Nephron progenitor cell (in vitro differentiated cells): ENCODE measurements at regions not wholly inside any gene's neighbourhood (a gene's known extent, or its start where the extent isn't known, plus 50 kb on each side); places are given as distances from the start of the nearest gene placed in this dataset.

ENCODE experiments used
- DNase-seq: peaks from one replicate; pipeline ENCODE4 v3.0.0; 2021
- H3K27ac Mint-ChIP-seq: 2 replicates; pipeline ENCODE4 v1.8.0; 2021; ENCODE audit warnings: mild to moderate bottlenecking, moderate library complexity, mixed read lengths
- H3K27me3 Mint-ChIP-seq: 2 replicates; pipeline ENCODE4 v1.8.0; 2021; ENCODE audit warnings: mild to moderate bottlenecking, low read depth, mixed read lengths; ENCODE audit not compliant: poor library complexity
- H3K36me3 Mint-ChIP-seq: 2 replicates; pipeline ENCODE4 v1.8.0; 2021; ENCODE audit warnings: low read depth, mixed read lengths
- H3K4me1 Mint-ChIP-seq: 2 replicates; pipeline ENCODE4 v1.8.0; 2021; ENCODE audit warnings: mixed read lengths
- H3K4me3 Mint-ChIP-seq: 2 replicates; pipeline ENCODE4 v1.8.0; 2021; ENCODE audit warnings: mild to moderate bottlenecking, moderate library complexity, mixed read lengths
- H3K9me3 Mint-ChIP-seq: 2 replicates; pipeline ENCODE4 v1.8.0; 2021; ENCODE audit warnings: mild to moderate bottlenecking, moderate library complexity, mixed read lengths
- TF ChIP-seq, protein P1 (sequence below): fragments of 200-600 bp; sonication (generic); IDR thresholded peaks from 2 replicates; pipeline ENCODE4 v1.5.0; 2021; ENCODE audit warnings: antibody characterized with exemption

DNA sequence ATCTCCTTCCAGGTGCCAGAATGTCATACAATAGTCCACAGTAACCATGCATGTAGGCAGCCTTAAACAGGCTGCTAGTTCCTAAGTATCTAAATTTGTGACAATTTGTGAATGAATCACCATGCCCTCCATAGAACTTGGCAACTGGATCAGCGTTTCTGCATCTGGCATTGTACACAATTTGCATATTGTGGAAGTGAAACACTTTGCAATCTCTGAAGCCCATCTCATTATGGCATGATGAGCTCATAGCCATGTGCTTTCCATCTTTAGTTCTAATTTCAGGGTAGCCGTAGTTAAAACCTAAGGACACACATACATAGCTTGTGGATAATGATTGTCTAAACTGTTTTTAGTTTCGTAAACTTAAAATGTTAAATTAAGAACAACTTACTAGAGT, 573.6 kb downstream of the PPP4R3C start:
- Mint-ChIP-seq H3K9me3 (peaks cover 30% of the 10 kb centered on the region), H3K27ac (no peak overlapping the region), H3K4me3 (no peak overlapping the region), H3K36me3 (no peaks in the 10 kb centered on the region), H3K4me1 (no peaks in the 10 kb centered on the region), H3K27me3 (no peaks in the 10 kb centered on the region)
- TF ChIP-seq, protein P1, sequence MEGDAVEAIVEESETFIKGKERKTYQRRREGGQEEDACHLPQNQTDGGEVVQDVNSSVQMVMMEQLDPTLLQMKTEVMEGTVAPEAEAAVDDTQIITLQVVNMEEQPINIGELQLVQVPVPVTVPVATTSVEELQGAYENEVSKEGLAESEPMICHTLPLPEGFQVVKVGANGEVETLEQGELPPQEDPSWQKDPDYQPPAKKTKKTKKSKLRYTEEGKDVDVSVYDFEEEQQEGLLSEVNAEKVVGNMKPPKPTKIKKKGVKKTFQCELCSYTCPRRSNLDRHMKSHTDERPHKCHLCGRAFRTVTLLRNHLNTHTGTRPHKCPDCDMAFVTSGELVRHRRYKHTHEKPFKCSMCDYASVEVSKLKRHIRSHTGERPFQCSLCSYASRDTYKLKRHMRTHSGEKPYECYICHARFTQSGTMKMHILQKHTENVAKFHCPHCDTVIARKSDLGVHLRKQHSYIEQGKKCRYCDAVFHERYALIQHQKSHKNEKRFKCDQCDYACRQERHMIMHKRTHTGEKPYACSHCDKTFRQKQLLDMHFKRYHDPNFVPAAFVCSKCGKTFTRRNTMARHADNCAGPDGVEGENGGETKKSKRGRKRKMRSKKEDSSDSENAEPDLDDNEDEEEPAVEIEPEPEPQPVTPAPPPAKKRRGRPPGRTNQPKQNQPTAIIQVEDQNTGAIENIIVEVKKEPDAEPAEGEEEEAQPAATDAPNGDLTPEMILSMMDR = no peak
- no peak for DNase-seq

DNA sequence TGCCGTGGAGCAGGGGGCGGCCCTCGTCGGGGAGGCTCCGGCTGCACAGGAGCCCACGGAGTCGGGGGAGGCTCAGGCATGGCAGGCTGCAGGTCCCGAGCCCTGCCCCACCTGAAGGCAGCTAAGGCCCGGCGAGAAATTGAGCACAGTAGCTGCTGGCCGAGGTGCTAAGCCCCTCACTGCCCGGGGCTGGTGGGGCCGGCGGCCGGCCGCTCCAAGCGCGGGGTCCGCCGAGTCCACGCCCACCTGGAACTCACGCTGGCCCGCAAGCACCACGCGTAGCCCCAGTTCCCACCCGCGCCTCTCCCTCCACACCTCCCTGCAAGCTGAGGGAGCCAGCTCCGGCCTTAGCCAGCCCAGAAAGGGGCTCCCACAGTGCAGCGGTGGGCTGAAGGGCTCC, 589.4 kb downstream of the PPP4R3C start:
- Mint-ChIP-seq H3K9me3 (peaks cover 52% of the 10 kb centered on the region), H3K4me3 (no peak overlapping the region), H3K27me3 (no peaks in the 10 kb centered on the region), H3K4me1 (no peaks in the 10 kb centered on the region), H3K36me3 (no peaks in the 10 kb centered on the region), H3K27ac (no peak overlapping the region)
- TF ChIP-seq, protein P1 = no peak
- no peak for DNase-seq

- Mint-ChIP-seq H3K27me3 (no peaks in the 10 kb centered on the region), H3K27ac (no peak overlapping the region), H3K4me1 (no peaks in the 10 kb centered on the region), H3K4me3 (no peak overlapping the region), H3K36me3 (no peaks in the 10 kb centered on the region), H3K9me3 (peaks cover 46% of the 10 kb centered on the region)
- TF ChIP-seq, protein P1 = no peak
- no peak for DNase-seq
These were observed 591.2 kb downstream of the PPP4R3C start for GRCh38 chrX:26871967-26872366.

- no peak overlapping the region for H3K4me3 Mint-ChIP-seq
- H3K27ac Mint-ChIP-seq = no peak overlapping the region
- TF ChIP-seq, protein P1 = peak; percentile 10
- H3K27me3 Mint-ChIP-seq = peaks cover 2% of the 10 kb centered on the region
- H3K36me3 Mint-ChIP-seq = no peaks in the 10 kb centered on the region
- no peak for DNase-seq
- H3K4me1 Mint-ChIP-seq = no peaks in the 10 kb centered on the region
- H3K9me3 Mint-ChIP-seq = peaks cover 4% of the 10 kb centered on the region
These were observed 611.2 kb downstream of the PPP4R3C start for GRCh38 chrX:26851981-26852380.

GRCh38 chrX:26848511-26848910, 614.6 kb downstream of the PPP4R3C start:
- H3K27ac Mint-ChIP-seq = no peak overlapping the region
- TF ChIP-seq, protein P1 = no peak
- no peak overlapping the region for H3K4me3 Mint-ChIP-seq
- no peaks in the 10 kb centered on the region for H3K36me3 Mint-ChIP-seq
- no peaks in the 10 kb centered on the region for H3K27me3 Mint-ChIP-seq
- H3K4me1 Mint-ChIP-seq = no peaks in the 10 kb centered on the region
- H3K9me3 Mint-ChIP-seq = peaks cover 16% of the 10 kb centered on the region
- DNase-seq = no peak

DNA sequence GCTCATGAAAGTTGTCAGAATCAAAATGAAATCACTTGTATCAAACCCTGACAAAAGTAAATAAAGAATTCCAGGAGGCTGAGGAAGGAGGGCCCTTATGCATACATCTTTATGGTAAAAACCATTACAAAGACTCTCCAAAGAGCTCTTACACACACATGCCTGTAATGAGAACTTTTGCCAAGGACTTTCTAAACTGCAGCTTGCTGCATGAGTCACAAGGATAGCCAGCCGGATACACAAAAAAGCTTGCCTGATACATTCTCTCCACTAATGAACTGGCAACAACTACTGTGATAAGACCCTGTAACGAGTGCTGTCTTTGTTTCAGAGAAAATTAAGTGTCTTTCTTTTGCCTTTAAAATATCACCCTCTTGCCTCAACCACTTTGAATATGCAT, 618.1 kb downstream of the PPP4R3C start:
- H3K4me1 Mint-ChIP-seq = no peaks in the 10 kb centered on the region
- no peaks in the 10 kb centered on the region for H3K27me3 Mint-ChIP-seq
- no peak for DNase-seq
- no peak overlapping the region for H3K27ac Mint-ChIP-seq
- no peaks in the 10 kb centered on the region for H3K36me3 Mint-ChIP-seq
- H3K9me3 Mint-ChIP-seq = peaks cover 22% of the 10 kb centered on the region
- TF ChIP-seq, protein P1 = no peak
- H3K4me3 Mint-ChIP-seq = no peak overlapping the region
